CD14-positive monocyte (primary cell): ENCODE measurements at regions not wholly inside any gene's neighbourhood (a gene's known extent, or its start where the extent isn't known, plus 50 kb on each side); places are given as distances from the start of the nearest gene placed in this dataset.

Source experiments
- DNase-seq, 3 donors: peaks; one replicate each; pipeline ENCODE4 v3.0.0-alpha.2; 2011 to 2022
- H2AFZ ChIP-seq: 2 replicates; pipeline ENCODE4 v1.6.0; 2012; ENCODE audit warnings: mild to moderate bottlenecking, low read depth, low read length, inconsistent platforms; ENCODE audit not compliant: insufficient read depth, poor library complexity, severe bottlenecking
- H3K27ac ChIP-seq, 2 donors: 1 replicate in 1 of 2; 2 replicates in 1 of 2; pipeline ENCODE4 v1.5.1; 2012 to 2013; ENCODE audit warnings: low read length in 2 of 2, control low read depth in 1 of 2, inconsistent platforms in 1 of 2, low read depth in 1 of 2, mild to moderate bottlenecking in 1 of 2
- H3K27me3 ChIP-seq, 2 donors: one replicate each; pipeline versions ENCODE4 v1.6.0 to v1.6.1; 2011 to 2013; ENCODE audit warnings: low read length in 2 of 2; ENCODE audit not compliant: control insufficient read depth in 2 of 2, insufficient read depth in 2 of 2
- H3K36me3 ChIP-seq, 2 donors: replicated peaks in 1 of 2; 1 replicate in 1 of 2; 2 replicates in 1 of 2; pipeline versions ENCODE4 v1.5.1 to v1.6.1; 2012 to 2013; ENCODE audit warnings: low read length in 2 of 2, control low read depth in 1 of 2, inconsistent platforms in 1 of 2, mild to moderate bottlenecking in 1 of 2; ENCODE audit not compliant: insufficient read depth in 2 of 2, control insufficient read depth in 1 of 2
- H3K4me1 ChIP-seq, 2 donors: 1 replicate in 1 of 2; 2 replicates in 1 of 2; pipeline versions ENCODE4 v1.5.1 to v1.6.1; 2012 to 2013; ENCODE audit warnings: low read length in 2 of 2, control low read depth in 1 of 2, inconsistent platforms in 1 of 2, mild to moderate bottlenecking in 1 of 2, moderate library complexity in 1 of 2; ENCODE audit not compliant: insufficient read depth in 2 of 2, control insufficient read depth in 1 of 2
- H3K4me2 ChIP-seq: replicated peaks from 2 replicates; pipeline ENCODE3; 2012; ENCODE audit warnings: low read length, moderate library complexity, mild to moderate bottlenecking; ENCODE audit not compliant: poor library complexity, severe bottlenecking; ENCODE audit errors: extremely low read depth
- H3K4me3 ChIP-seq, 3 experiments: fragments of 200-600 bp in 1 of 3; sonication (generic) in 1 of 3; replicated peaks in 1 of 3; 1 replicate in 2 of 3; 2 replicates in 1 of 3; pipeline ENCODE4 v1.5.1; 2011 to 2013; ENCODE audit warnings: low read length in 3 of 3, mild to moderate bottlenecking in 3 of 3, control low read depth in 2 of 3, low read depth in 2 of 3, inconsistent platforms in 1 of 3, moderate library complexity in 1 of 3
- H3K79me2 ChIP-seq: 2 replicates; pipeline ENCODE4 v1.6.0; 2012; ENCODE audit warnings: mild to moderate bottlenecking, control low read depth, inconsistent platforms, low read length, moderate library complexity; ENCODE audit not compliant: insufficient read depth
- H3K9ac ChIP-seq: 2 replicates; pipeline ENCODE4 v1.6.0; 2017; ENCODE audit warnings: low read length, mild to moderate bottlenecking; ENCODE audit not compliant: insufficient read depth, poor library complexity, severe bottlenecking
- H3K9me3 ChIP-seq, 2 donors: replicated peaks in 1 of 2; 1 replicate in 1 of 2; 2 replicates in 1 of 2; pipeline versions ENCODE4 v1.5.1 to v1.6.1; 2012 to 2013; ENCODE audit warnings: low read length in 2 of 2, control low read depth in 1 of 2; ENCODE audit not compliant: control insufficient read depth in 1 of 2, insufficient read depth in 1 of 2
- H4K20me1 ChIP-seq: 2 replicates; pipeline ENCODE4 v1.6.0; 2012; ENCODE audit warnings: mild to moderate bottlenecking, low read length, control low read depth, moderate library complexity; ENCODE audit not compliant: insufficient read depth
- H3K27ac Mint-ChIP-seq, 7 donors: one replicate each; pipeline ENCODE4 v1.8.0; 2020; ENCODE audit warnings: mild to moderate bottlenecking in 7 of 7, mixed read lengths in 7 of 7, moderate library complexity in 6 of 7, inconsistent platforms in 2 of 7
- H3K27me3 Mint-ChIP-seq, 3 donors: one replicate each; pipeline ENCODE4 v1.8.0; 2021 to 2022; ENCODE audit warnings: low read depth in 3 of 3, mild to moderate bottlenecking in 3 of 3, mixed read lengths in 3 of 3, moderate library complexity in 3 of 3, inconsistent platforms in 1 of 3
- H3K36me3 Mint-ChIP-seq, 2 donors: one replicate each; pipeline ENCODE4 v1.8.0; 2020; ENCODE audit warnings: mixed read lengths in 2 of 2, inconsistent platforms in 1 of 2, mild to moderate bottlenecking in 1 of 2
- H3K4me1 Mint-ChIP-seq: one replicate; pipeline ENCODE4 v1.8.0; 2020; ENCODE audit warnings: mild to moderate bottlenecking, mixed read lengths
- H3K4me3 Mint-ChIP-seq, 2 donors: one replicate each; pipeline ENCODE4 v1.8.0; 2020; ENCODE audit warnings: mild to moderate bottlenecking in 2 of 2, mixed read lengths in 2 of 2, moderate library complexity in 1 of 2
- H3K9me3 Mint-ChIP-seq, 7 donors: one replicate each; pipeline ENCODE4 v1.8.0; 2020 to 2022; ENCODE audit warnings: mixed read lengths in 7 of 7, mild to moderate bottlenecking in 6 of 7, moderate library complexity in 6 of 7, inconsistent platforms in 2 of 7
- CTCF ChIP-seq: fragments of 200-600 bp; IDR thresholded peaks from one replicate; pipeline ENCODE4 v1.8.0; 2022; ENCODE audit warnings: antibody characterized with exemption, mild to moderate bottlenecking
- WGBS: methylation state at CpG from one replicate; pipeline ENCODE4 v1.1.5; 2013; ENCODE audit warnings: missing lambda C conversion rate; ENCODE audit not compliant: insufficient coverage; 5-methylcytosine and 5-hydroxymethylcytosine counted together
- intact Hi-C, 2 donors: fragments of 100-400 bp; cut with micrococcal nuclease; formaldehyde crosslinking; loops; one replicate each; pipeline versions ENCODE4 v1.15.0 to v1.15.1; 2023

- intact Hi-C loops, result no loop called here
- Mint-ChIP-seq H3K4me3 (no peak overlapping the region), H3K36me3 (no peaks in the 10 kb centered on the region), H3K27ac (no peak overlapping the region), H3K4me1 (peaks cover 2% of the 10 kb centered on the region), H3K9me3 (peaks cover 5 to 14% (median 10%) of the 10 kb centered on the region in 7 donors), H3K27me3 (no peaks in the 10 kb centered on the region)
- Histone ChIP-seq H3K9me3 (peaks cover 0 to 14% of the 10 kb centered on the region in 2 donors), H3K9ac (no peak overlapping the region), H3K4me3 (no peak overlapping the region), H3K27ac (no peak overlapping the region), H3K4me2 (no peak overlapping the region), H2AFZ (no peak overlapping the region), H3K27me3 (no peaks in the 10 kb centered on the region), H3K4me1 (no peaks in the 10 kb centered on the region), H3K36me3 (no peaks in the 10 kb centered on the region), H3K79me2 (no peaks in the 10 kb centered on the region), H4K20me1 (no peaks in the 10 kb centered on the region)
- TF ChIP-seq CTCF, result no peak
- no peak for DNase-seq
Measured at GRCh38 chr1:191690931-191691330, 467.3 kb upstream of the RGS18 start.

- Histone ChIP-seq H2AFZ (no peak overlapping the region), H3K9ac (no peak overlapping the region), H3K4me2 (no peak overlapping the region), H4K20me1 (no peaks in the 10 kb centered on the region), H3K27ac (no peak overlapping the region), H3K36me3 (no peaks in the 10 kb centered on the region), H3K9me3 (peaks cover 0 to 14% of the 10 kb centered on the region in 2 donors), H3K27me3 (no peaks in the 10 kb centered on the region), H3K79me2 (no peaks in the 10 kb centered on the region), H3K4me1 (no peaks in the 10 kb centered on the region), H3K4me3 (no peak overlapping the region)
- no peak for TF ChIP-seq CTCF
- Mint-ChIP-seq H3K27me3 (no peaks in the 10 kb centered on the region), H3K4me1 (peaks cover 7% of the 10 kb centered on the region), H3K9me3 (peaks cover 5 to 17% (median 10%) of the 10 kb centered on the region in 7 donors), H3K27ac (no peak overlapping the region), H3K4me3 (no peak overlapping the region), H3K36me3 (no peaks in the 10 kb centered on the region)
- no peak for DNase-seq
- 84% methylated on average over 4 of the region's 4 CpGs for WGBS
- intact Hi-C loops, result no loop called here
Measured at GRCh38 chr1:191693797-191694196, 464.5 kb upstream of the RGS18 start.
